CD8-positive, alpha-beta memory T cell (primary cell): ENCODE measurements at regions not wholly inside any gene's neighbourhood (a gene's known extent, or its start where the extent isn't known, plus 50 kb on each side); places are given as distances from the start of the nearest gene placed in this dataset.

Source experiments
- CTCF ChIA-PET: fragments of 350-600 bp; sonication (Branson Sonifier 250); formaldehyde crosslinking; loops from one replicate; lab custom pipeline; 2021; ENCODE audit warnings: antibody characterized with exemption; lab: Charles Lee
- POLR2A ChIA-PET: fragments of 350-600 bp; sonication (Branson Sonifier 250); formaldehyde crosslinking; loops from one replicate; lab custom pipeline; 2021; ENCODE audit warnings: antibody characterized with exemption; lab: Charles Lee
- DNase-seq, 5 donors: peaks; one replicate each; pipeline versions ENCODE4 v3.0.0 to v3.0.0-alpha.2; 2020 to 2022; ENCODE audit warnings: mixed read lengths in 1 of 5
- H3K27ac ChIP-seq: one replicate; pipeline ENCODE4 v1.7.0; 2013; ENCODE audit warnings: low read depth, mild to moderate bottlenecking, low read length, moderate library complexity
- H3K27me3 ChIP-seq: 2 replicates; pipeline ENCODE4 v1.7.0; 2013; ENCODE audit warnings: low read length, mild to moderate bottlenecking; ENCODE audit not compliant: insufficient read depth, poor library complexity, severe bottlenecking
- H3K36me3 ChIP-seq: 2 replicates; pipeline ENCODE4 v1.7.0; 2013; ENCODE audit warnings: mild to moderate bottlenecking, low read length, moderate library complexity; ENCODE audit not compliant: insufficient read depth
- H3K4me1 ChIP-seq: 2 replicates; pipeline ENCODE4 v1.7.0; 2013; ENCODE audit warnings: mild to moderate bottlenecking, low read length, moderate library complexity; ENCODE audit not compliant: insufficient read depth
- H3K4me3 ChIP-seq: 2 replicates; pipeline ENCODE4 v1.7.0; 2013; ENCODE audit warnings: mild to moderate bottlenecking, low read length
- H3K9me3 ChIP-seq: 2 replicates; pipeline ENCODE4 v1.7.0; 2013; ENCODE audit warnings: mild to moderate bottlenecking, low read length
- H3K27ac Mint-ChIP-seq, 8 donors: one replicate each; pipeline ENCODE4 v1.8.0; 2020 to 2021; ENCODE audit warnings: mixed read lengths in 8 of 8, mild to moderate bottlenecking in 6 of 8, inconsistent platforms in 3 of 8, moderate library complexity in 3 of 8
- H3K27me3 Mint-ChIP-seq, 2 donors: one replicate each; pipeline ENCODE4 v1.8.0; 2020 to 2021; ENCODE audit warnings: mixed read lengths in 2 of 2, mild to moderate bottlenecking in 1 of 2, moderate library complexity in 1 of 2
- H3K36me3 Mint-ChIP-seq, 3 donors: one replicate each; pipeline ENCODE4 v1.8.0; 2020 to 2021; ENCODE audit warnings: mixed read lengths in 3 of 3, inconsistent platforms in 1 of 3, mild to moderate bottlenecking in 1 of 3
- H3K4me1 Mint-ChIP-seq, 3 donors: one replicate each; pipeline ENCODE4 v1.8.0; 2020 to 2021; ENCODE audit warnings: mixed read lengths in 3 of 3, inconsistent platforms in 1 of 3, mild to moderate bottlenecking in 1 of 3
- H3K4me3 Mint-ChIP-seq, 7 donors: one replicate each; pipeline ENCODE4 v1.8.0; 2020 to 2021; ENCODE audit warnings: mixed read lengths in 7 of 7, mild to moderate bottlenecking in 6 of 7, moderate library complexity in 4 of 7, inconsistent platforms in 2 of 7
- H3K9me3 Mint-ChIP-seq, 5 donors: one replicate each; pipeline ENCODE4 v1.8.0; 2020 to 2022; ENCODE audit warnings: mixed read lengths in 5 of 5, mild to moderate bottlenecking in 3 of 5, moderate library complexity in 2 of 5, inconsistent platforms in 1 of 5

- Mint-ChIP-seq H3K4me1 (no peaks in the 10 kb centered on the region), H3K36me3 (no peaks in the 10 kb centered on the region), H3K27me3 (no peaks in the 10 kb centered on the region), H3K4me3 (no peak overlapping the region), H3K9me3 (peaks cover 2 to 9% (median 8%) of the 10 kb centered on the region in 5 donors), H3K27ac (no peak overlapping the region)
- H3K9me3 ChIP-seq: no peaks in the 10 kb centered on the region
- H3K27ac ChIP-seq: no peak overlapping the region
- no peak for DNase-seq
- ChIA-PET POLR2A (no interaction called here), CTCF (no interaction called here)
- H3K4me1 ChIP-seq: no peaks in the 10 kb centered on the region
- no peaks in the 10 kb centered on the region for H3K36me3 ChIP-seq
- no peaks in the 10 kb centered on the region for H3K27me3 ChIP-seq
- no peak overlapping the region for H3K4me3 ChIP-seq
Measured at GRCh38 chr4:32601848-32602247, 1881.7 kb downstream of the PCDH7 start.

- H3K4me1 Mint-ChIP-seq: no peaks in the 10 kb centered on the region
- no peaks in the 10 kb centered on the region for H3K9me3 ChIP-seq
- no peaks in the 10 kb centered on the region for H3K36me3 Mint-ChIP-seq
- H3K4me3 ChIP-seq: peak overlapping the region; percentile 11
- DNase-seq: no peak
- H3K9me3 Mint-ChIP-seq: peaks cover 5 to 26% (median 13%) of the 10 kb centered on the region in 5 donors
- H3K4me1 ChIP-seq: no peaks in the 10 kb centered on the region
- POLR2A ChIA-PET: no interaction called here
- CTCF ChIA-PET: no interaction called here
- no peaks in the 10 kb centered on the region for H3K27me3 ChIP-seq
- H3K27me3 Mint-ChIP-seq: no peaks in the 10 kb centered on the region
- H3K27ac ChIP-seq: no peak overlapping the region
- no peak overlapping the region for H3K4me3 Mint-ChIP-seq
- no peak overlapping the region for H3K27ac Mint-ChIP-seq
- no peaks in the 10 kb centered on the region for H3K36me3 ChIP-seq
Measured at GRCh38 chr4:32607978-32608377, 1887.8 kb downstream of the PCDH7 start.

- DNase-seq: no peak
- Mint-ChIP-seq H3K4me3 (no peak overlapping the region), H3K4me1 (no peaks in the 10 kb centered on the region), H3K9me3 (peaks cover 8 to 21% (median 13%) of the 10 kb centered on the region in 5 donors), H3K27ac (no peak overlapping the region), H3K36me3 (no peaks in the 10 kb centered on the region), H3K27me3 (no peaks in the 10 kb centered on the region)
- Histone ChIP-seq H3K36me3 (no peaks in the 10 kb centered on the region), H3K4me1 (no peaks in the 10 kb centered on the region), H3K27me3 (no peaks in the 10 kb centered on the region), H3K27ac (no peak overlapping the region), H3K9me3 (no peaks in the 10 kb centered on the region), H3K4me3 (no peak overlapping the region)
- POLR2A ChIA-PET: no interaction called here
- CTCF ChIA-PET: no interaction called here
Measured at GRCh38 chr4:32624943-32625603, 1904.9 kb downstream of the PCDH7 start.

GRCh38 chr4:32625687-32626337 lies 1905.6 kb downstream of the PCDH7 start:
- no peaks in the 10 kb centered on the region for H3K36me3 ChIP-seq
- H3K4me3 ChIP-seq: no peak overlapping the region
- no peaks in the 10 kb centered on the region for H3K9me3 ChIP-seq
- Mint-ChIP-seq H3K27ac (no peak overlapping the region), H3K9me3 (peaks cover 8 to 21% (median 13%) of the 10 kb centered on the region in 5 donors), H3K36me3 (no peaks in the 10 kb centered on the region), H3K4me1 (no peaks in the 10 kb centered on the region), H3K27me3 (no peaks in the 10 kb centered on the region), H3K4me3 (no peak overlapping the region)
- POLR2A ChIA-PET: no interaction called here
- H3K4me1 ChIP-seq: no peaks in the 10 kb centered on the region
- no peaks in the 10 kb centered on the region for H3K27me3 ChIP-seq
- no peak for DNase-seq
- H3K27ac ChIP-seq: no peak overlapping the region
- CTCF ChIA-PET: no interaction called here

GRCh38 chr4:32631831-32632230 lies 1911.7 kb downstream of the PCDH7 start:
- Mint-ChIP-seq H3K9me3 (peaks cover 6 to 20% (median 17%) of the 10 kb centered on the region in 5 donors), H3K27me3 (no peaks in the 10 kb centered on the region), H3K27ac (no peak overlapping the region), H3K4me1 (no peaks in the 10 kb centered on the region), H3K4me3 (no peak overlapping the region), H3K36me3 (peaks cover 0 to 1% (median 0%) of the 10 kb centered on the region in 3 donors)
- DNase-seq: no peak
- ChIA-PET CTCF (no interaction called here), POLR2A (no interaction called here)
- no peaks in the 10 kb centered on the region for H3K36me3 ChIP-seq
- no peaks in the 10 kb centered on the region for H3K4me1 ChIP-seq
- no peaks in the 10 kb centered on the region for H3K27me3 ChIP-seq
- no peaks in the 10 kb centered on the region for H3K9me3 ChIP-seq
- no peak overlapping the region for H3K27ac ChIP-seq
- no peak overlapping the region for H3K4me3 ChIP-seq

GRCh38 chr4:32633421-32633820 lies 1913.3 kb downstream of the PCDH7 start:
- H3K27ac ChIP-seq: no peak overlapping the region
- no peak overlapping the region for H3K4me3 ChIP-seq
- Mint-ChIP-seq H3K36me3 (peaks cover 0 to 1% (median 0%) of the 10 kb centered on the region in 3 donors), H3K4me3 (no peak overlapping the region), H3K4me1 (no peaks in the 10 kb centered on the region), H3K27ac (no peak overlapping the region), H3K9me3 (peaks cover 0 to 21% (median 13%) of the 10 kb centered on the region in 5 donors), H3K27me3 (no peaks in the 10 kb centered on the region)
- H3K36me3 ChIP-seq: no peaks in the 10 kb centered on the region
- ChIA-PET CTCF (no interaction called here), POLR2A (no interaction called here)
- no peaks in the 10 kb centered on the region for H3K4me1 ChIP-seq
- no peaks in the 10 kb centered on the region for H3K27me3 ChIP-seq
- no peaks in the 10 kb centered on the region for H3K9me3 ChIP-seq
- no peak for DNase-seq

- Histone ChIP-seq H3K9me3 (no peaks in the 10 kb centered on the region), H3K36me3 (no peaks in the 10 kb centered on the region), H3K4me3 (no peak overlapping the region), H3K27me3 (no peaks in the 10 kb centered on the region), H3K27ac (no peak overlapping the region), H3K4me1 (no peaks in the 10 kb centered on the region)
- ChIA-PET CTCF (no interaction called here), POLR2A (no interaction called here)
- H3K9me3 Mint-ChIP-seq: peaks cover 11 to 37% (median 25%) of the 10 kb centered on the region in 5 donors
- peaks cover 0 to 4% (median 0%) of the 10 kb centered on the region in 3 donors for H3K36me3 Mint-ChIP-seq
- H3K4me1 Mint-ChIP-seq: no peaks in the 10 kb centered on the region
- no peaks in the 10 kb centered on the region for H3K27me3 Mint-ChIP-seq
- DNase-seq: no peak
- H3K27ac Mint-ChIP-seq: no peak overlapping the region
- H3K4me3 Mint-ChIP-seq: no peak overlapping the region
Measured at GRCh38 chr4:32645653-32646052, 1925.5 kb downstream of the PCDH7 start.

GRCh38 chr4:32658019-32658418 lies 1937.8 kb downstream of the PCDH7 start:
- H3K36me3 Mint-ChIP-seq: no peaks in the 10 kb centered on the region
- ChIA-PET CTCF (no interaction called here), POLR2A (no interaction called here)
- H3K27me3 ChIP-seq: no peaks in the 10 kb centered on the region
- no peaks in the 10 kb centered on the region for H3K36me3 ChIP-seq
- peaks cover 7 to 30% (median 11%) of the 10 kb centered on the region in 5 donors for H3K9me3 Mint-ChIP-seq
- H3K4me1 ChIP-seq: no peaks in the 10 kb centered on the region
- no peak overlapping the region for H3K4me3 Mint-ChIP-seq
- DNase-seq: peak in 1 of 5 donors; percentile 15
- no peaks in the 10 kb centered on the region for H3K9me3 ChIP-seq
- H3K27ac ChIP-seq: no peak overlapping the region
- H3K4me3 ChIP-seq: no peak overlapping the region
- no peak overlapping the region for H3K27ac Mint-ChIP-seq
- H3K4me1 Mint-ChIP-seq: no peaks in the 10 kb centered on the region
- H3K27me3 Mint-ChIP-seq: no peaks in the 10 kb centered on the region
